ENCODE measurements at regions not wholly inside any gene's neighbourhood (a gene's known extent, or its start where the extent isn't known, plus 50 kb on each side); places are given as distances from the start of the nearest gene placed in this dataset.

- Histone ChIP-seq H3K9me3 (peaks cover 0 to 4% (median 3%) of the 10 kb centered on the region in 4 donors), H3K27me3 (peaks cover 0 to 14% (median 0%) of the 10 kb centered on the region in 3 donors), H3K4me1 (no peaks in the 10 kb centered on the region), H3K36me3 (no peaks in the 10 kb centered on the region), H3K4me3 (no peak overlapping the region), H3K27ac (no peak overlapping the region)
- WGBS, 2 donors: 88 to 93% methylated on average over 2 of the region's 2 CpGs
- no peak for TF ChIP-seq EP300 (IDR thresholded peaks at IDR 0.05)
- TF ChIP-seq CTCF (IDR thresholded peaks at IDR 0.05): no peak
- no peak for TF ChIP-seq POLR2AphosphoS5 (IDR thresholded peaks at IDR 0.05)
- no peak for TF ChIP-seq POLR2A (IDR thresholded peaks at IDR 0.05)
- no peak for DNase-seq
- intact Hi-C loops (cut with DNase I): no loop called here
These were observed 129.9 kb upstream of the PITX1 start for GRCh38 chr5:135163964-135164363.

- intact Hi-C loops (cut with DNase I): no loop called here
- WGBS, 2 donors: 77 to 91% methylated on average over 5 of the region's 5 CpGs
These were observed 129.4 kb upstream of the PITX1 start for GRCh38 chr5:135163391-135163790.

GRCh38 chr5:135162661-135163265 lies 128.7 kb upstream of the PITX1 start:
- DNase-seq: no peak
- H3K9me3 ChIP-seq: peaks cover 0 to 15% (median 7%) of the 10 kb centered on the region in 4 donors
- no peak overlapping the region for H3K27ac ChIP-seq
- H3K36me3 ChIP-seq: no peaks in the 10 kb centered on the region
- TF ChIP-seq EP300 (IDR thresholded peaks at IDR 0.05) (no peak), POLR2AphosphoS5 (IDR thresholded peaks at IDR 0.05) (no peak), POLR2A (IDR thresholded peaks at IDR 0.05) (no peak), CTCF (IDR thresholded peaks at IDR 0.05) (no peak)
- H3K4me1 ChIP-seq: no peaks in the 10 kb centered on the region
- peaks cover 0 to 3% (median 0%) of the 10 kb centered on the region in 3 donors for H3K27me3 ChIP-seq
- 75 to 78% methylated on average over 9 of the region's 9 CpGs for WGBS, 2 donors
- H3K4me3 ChIP-seq: no peak overlapping the region
- intact Hi-C loops (cut with DNase I): no loop called here

More at GRCh38 chr5:135163391-135163790, 129.4 kb upstream of the PITX1 start:
- no peaks in the 10 kb centered on the region for H3K36me3 ChIP-seq
- no peak for DNase-seq
- no peaks in the 10 kb centered on the region for H3K4me1 ChIP-seq
- TF ChIP-seq POLR2A (IDR thresholded peaks at IDR 0.05) (no peak), POLR2AphosphoS5 (IDR thresholded peaks at IDR 0.05) (no peak), CTCF (IDR thresholded peaks at IDR 0.05) (no peak), EP300 (IDR thresholded peaks at IDR 0.05) (no peak)
- H3K4me3 ChIP-seq: no peak overlapping the region
- peaks cover 0 to 9% (median 5%) of the 10 kb centered on the region in 4 donors for H3K9me3 ChIP-seq
- H3K27me3 ChIP-seq: peaks cover 0 to 9% (median 0%) of the 10 kb centered on the region in 3 donors
- H3K27ac ChIP-seq: no peak overlapping the region

GRCh38 chr5:135161221-135161620 lies 127.2 kb upstream of the PITX1 start:
- peaks cover 0 to 18% (median 7%) of the 10 kb centered on the region in 4 donors for H3K9me3 ChIP-seq
- no peak for DNase-seq
- no peak for TF ChIP-seq EP300 (IDR thresholded peaks at IDR 0.05)
- TF ChIP-seq POLR2A (IDR thresholded peaks at IDR 0.05): no peak
- TF ChIP-seq CTCF (IDR thresholded peaks at IDR 0.05): no peak
- no peak for TF ChIP-seq POLR2AphosphoS5 (IDR thresholded peaks at IDR 0.05)
- H3K4me1 ChIP-seq: no peaks in the 10 kb centered on the region
- no peak overlapping the region for H3K27ac ChIP-seq
- WGBS, 2 donors: 28 to 46% methylated on average over 1 of the region's 1 CpG
- H3K36me3 ChIP-seq: no peaks in the 10 kb centered on the region
- H3K27me3 ChIP-seq: no peaks in the 10 kb centered on the region
- intact Hi-C loops (cut with DNase I): no loop called here
- H3K4me3 ChIP-seq: no peak overlapping the region
